ENCODE measurements at regions not wholly inside any gene's neighbourhood (a gene's known extent, or its start where the extent isn't known, plus 50 kb on each side); places are given as distances from the start of the nearest gene placed in this dataset.

DNA sequence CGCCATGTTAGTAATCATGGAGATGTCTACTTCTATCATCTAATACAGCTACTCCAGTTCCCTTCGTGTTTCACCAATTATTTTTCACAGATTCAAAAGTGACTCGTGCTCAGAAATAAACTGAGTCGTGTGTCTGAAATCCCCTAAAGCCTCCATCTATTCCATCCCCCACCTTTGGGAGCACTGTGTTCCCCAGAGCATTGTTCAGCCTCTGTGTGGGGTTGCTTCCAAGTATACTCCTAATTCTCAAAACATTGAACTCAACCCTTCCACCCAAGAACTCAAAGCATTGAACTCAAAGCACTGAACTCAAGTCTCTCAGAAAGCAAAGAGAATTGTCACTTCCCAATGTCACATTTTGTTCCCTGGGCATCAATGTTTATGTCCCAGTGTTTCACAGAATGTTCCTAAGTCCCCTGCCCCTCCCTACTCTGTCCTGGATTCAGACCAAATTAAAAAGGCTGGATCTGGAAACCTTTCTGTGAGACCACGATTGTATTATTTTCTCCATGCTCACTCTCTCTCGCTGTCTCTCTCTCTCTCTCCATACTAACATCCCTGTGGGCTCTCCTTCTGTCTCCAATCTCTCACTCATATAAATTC is 138.5 kb upstream of the QRFPR start (continued):
- TF ChIP-seq, protein P1, sequence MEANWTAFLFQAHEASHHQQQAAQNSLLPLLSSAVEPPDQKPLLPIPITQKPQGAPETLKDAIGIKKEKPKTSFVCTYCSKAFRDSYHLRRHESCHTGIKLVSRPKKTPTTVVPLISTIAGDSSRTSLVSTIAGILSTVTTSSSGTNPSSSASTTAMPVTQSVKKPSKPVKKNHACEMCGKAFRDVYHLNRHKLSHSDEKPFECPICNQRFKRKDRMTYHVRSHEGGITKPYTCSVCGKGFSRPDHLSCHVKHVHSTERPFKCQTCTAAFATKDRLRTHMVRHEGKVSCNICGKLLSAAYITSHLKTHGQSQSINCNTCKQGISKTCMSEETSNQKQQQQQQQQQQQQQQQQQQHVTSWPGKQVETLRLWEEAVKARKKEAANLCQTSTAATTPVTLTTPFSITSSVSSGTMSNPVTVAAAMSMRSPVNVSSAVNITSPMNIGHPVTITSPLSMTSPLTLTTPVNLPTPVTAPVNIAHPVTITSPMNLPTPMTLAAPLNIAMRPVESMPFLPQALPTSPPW (CRISPR knock-in tag; IDR thresholded peaks at IDR 0.05) = no peak
- no peak for TF ChIP-seq ZNF143 (CRISPR knock-in tag; IDR thresholded peaks at IDR 0.05)
- TF ChIP-seq, protein P2, sequence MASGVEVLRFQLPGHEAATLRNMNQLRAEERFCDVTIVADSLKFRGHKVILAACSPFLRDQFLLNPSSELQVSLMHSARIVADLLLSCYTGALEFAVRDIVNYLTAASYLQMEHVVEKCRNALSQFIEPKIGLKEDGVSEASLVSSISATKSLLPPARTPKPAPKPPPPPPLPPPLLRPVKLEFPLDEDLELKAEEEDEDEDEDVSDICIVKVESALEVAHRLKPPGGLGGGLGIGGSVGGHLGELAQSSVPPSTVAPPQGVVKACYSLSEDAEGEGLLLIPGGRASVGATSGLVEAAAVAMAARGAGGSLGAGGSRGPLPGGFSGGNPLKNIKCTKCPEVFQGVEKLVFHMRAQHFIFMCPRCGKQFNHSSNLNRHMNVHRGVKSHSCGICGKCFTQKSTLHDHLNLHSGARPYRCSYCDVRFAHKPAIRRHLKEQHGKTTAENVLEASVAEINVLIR (CRISPR knock-in tag; IDR thresholded peaks at IDR 0.05) = no peak
- no peak for TF ChIP-seq RNF2 (IDR thresholded peaks at IDR 0.05)

DNA sequence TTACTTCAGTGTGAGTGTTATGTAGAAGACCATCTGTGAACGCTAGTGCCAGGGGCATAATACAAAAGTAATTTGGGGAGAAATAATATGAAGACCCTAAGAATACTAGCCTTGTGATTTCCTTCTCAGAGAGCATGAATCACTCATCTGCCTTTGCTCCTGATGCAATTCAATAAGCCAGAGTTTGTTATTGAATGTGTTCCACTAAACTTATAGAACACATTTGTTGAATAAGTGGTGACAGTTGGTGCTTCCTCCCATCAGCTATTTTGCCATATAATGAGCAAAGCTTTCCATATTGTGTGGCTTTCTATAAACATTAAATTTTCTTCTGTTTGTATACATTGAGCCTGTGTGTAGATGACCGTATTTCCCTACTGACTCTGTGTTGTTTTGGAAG is 136.4 kb upstream of the QRFPR start:
- no TSS peak for BruUV-seq (replicated peaks)
- Histone ChIP-seq H3K36me3 (ENCODE audit: control insufficient read depth, insufficient read depth, low read length) (no peaks in the 10 kb centered on the region), H3K79me2 (ENCODE audit: control insufficient read depth, insufficient read depth, low read length) (no peaks in the 10 kb centered on the region), H3K9me3 (replicated peaks; ENCODE audit: control insufficient read depth, insufficient read depth, low read depth, low read length) (no peaks in the 10 kb centered on the region), H3K27ac (ENCODE audit: extremely low read depth, low read depth, low read length) (no peak overlapping the region), H3K4me3 (no peak overlapping the region), H3K27me3 (ENCODE audit: control insufficient read depth in 2 of 2, insufficient read depth in 2 of 2, low read length in 2 of 2) (no peaks in the 10 kb centered on the region), H3K4me1 (replicated peaks in 1 of 2; ENCODE audit: control insufficient read depth in 2 of 2, insufficient read depth in 2 of 2, low read length in 2 of 2) (no peaks in the 10 kb centered on the region), H2AFZ (ENCODE audit: low read depth, low read length) (no peak overlapping the region), H3K9me1 (ENCODE audit: control insufficient read depth, insufficient read depth, low read length) (no peaks in the 10 kb centered on the region), H3K9ac (ENCODE audit: insufficient read depth in 1 of 2, low read depth in 2 of 2, low read length in 2 of 2) (no peak overlapping the region), H3K4me2 (ENCODE audit: insufficient read depth, low read length) (no peak overlapping the region), H4K20me1 (replicated peaks; ENCODE audit: control insufficient read depth, insufficient read depth, low read length) (no peaks in the 10 kb centered on the region)
- intact Hi-C loops (cut with micrococcal nuclease) (no loop called here), in situ Hi-C loops (cut with MboI) (no loop called here)
- 0% methylated on average over 2 of the region's 2 CpGs for WGBS (ENCODE audit: insufficient coverage, low coverage, missing lambda C conversion rate)
- FAIRE-seq (no peak), DNase-seq (ENCODE audit: extremely low read depth in 1 of 4, low spot score in 3 of 4) (no peak), ATAC-seq (no peak)
- ChIA-PET POLR2A (no interaction called here), CTCF (ENCODE audit: low intra/inter-chr PET ratio) (no interaction called here)
- TF ChIP-seq HDAC8 (tag; IDR thresholded peaks at IDR 0.05) = no peak
- TF ChIP-seq MYC (IDR thresholded peaks at IDR 0.05; ENCODE audit: low read depth, low read length) = no peak
- TF ChIP-seq MYC (CRISPR knock-in tag; IDR thresholded peaks at IDR 0.05; ENCODE audit: borderline replicate concordance, low read depth) = no peak
- TF ChIP-seq ZBTB17 (CRISPR knock-in tag; IDR thresholded peaks at IDR 0.05) = no peak
- no peak for TF ChIP-seq JUN (IDR thresholded peaks at IDR 0.05; ENCODE audit: borderline replicate concordance, low read depth, low read length)
- TF ChIP-seq JUN (CRISPR knock-in tag; IDR thresholded peaks at IDR 0.05; ENCODE audit: borderline replicate concordance) = no peak
- no peak for TF ChIP-seq ZNF764 (CRISPR knock-in tag; IDR thresholded peaks at IDR 0.05; ENCODE audit: low read depth)
- TF ChIP-seq, protein P3, sequence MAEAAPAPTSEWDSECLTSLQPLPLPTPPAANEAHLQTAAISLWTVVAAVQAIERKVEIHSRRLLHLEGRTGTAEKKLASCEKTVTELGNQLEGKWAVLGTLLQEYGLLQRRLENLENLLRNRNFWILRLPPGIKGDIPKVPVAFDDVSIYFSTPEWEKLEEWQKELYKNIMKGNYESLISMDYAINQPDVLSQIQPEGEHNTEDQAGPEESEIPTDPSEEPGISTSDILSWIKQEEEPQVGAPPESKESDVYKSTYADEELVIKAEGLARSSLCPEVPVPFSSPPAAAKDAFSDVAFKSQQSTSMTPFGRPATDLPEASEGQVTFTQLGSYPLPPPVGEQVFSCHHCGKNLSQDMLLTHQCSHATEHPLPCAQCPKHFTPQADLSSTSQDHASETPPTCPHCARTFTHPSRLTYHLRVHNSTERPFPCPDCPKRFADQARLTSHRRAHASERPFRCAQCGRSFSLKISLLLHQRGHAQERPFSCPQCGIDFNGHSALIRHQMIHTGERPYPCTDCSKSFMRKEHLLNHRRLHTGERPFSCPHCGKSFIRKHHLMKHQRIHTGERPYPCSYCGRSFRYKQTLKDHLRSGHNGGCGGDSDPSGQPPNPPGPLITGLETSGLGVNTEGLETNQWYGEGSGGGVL (CRISPR knock-in tag; IDR thresholded peaks at IDR 0.05) = no peak
- TF ChIP-seq, protein P4, sequence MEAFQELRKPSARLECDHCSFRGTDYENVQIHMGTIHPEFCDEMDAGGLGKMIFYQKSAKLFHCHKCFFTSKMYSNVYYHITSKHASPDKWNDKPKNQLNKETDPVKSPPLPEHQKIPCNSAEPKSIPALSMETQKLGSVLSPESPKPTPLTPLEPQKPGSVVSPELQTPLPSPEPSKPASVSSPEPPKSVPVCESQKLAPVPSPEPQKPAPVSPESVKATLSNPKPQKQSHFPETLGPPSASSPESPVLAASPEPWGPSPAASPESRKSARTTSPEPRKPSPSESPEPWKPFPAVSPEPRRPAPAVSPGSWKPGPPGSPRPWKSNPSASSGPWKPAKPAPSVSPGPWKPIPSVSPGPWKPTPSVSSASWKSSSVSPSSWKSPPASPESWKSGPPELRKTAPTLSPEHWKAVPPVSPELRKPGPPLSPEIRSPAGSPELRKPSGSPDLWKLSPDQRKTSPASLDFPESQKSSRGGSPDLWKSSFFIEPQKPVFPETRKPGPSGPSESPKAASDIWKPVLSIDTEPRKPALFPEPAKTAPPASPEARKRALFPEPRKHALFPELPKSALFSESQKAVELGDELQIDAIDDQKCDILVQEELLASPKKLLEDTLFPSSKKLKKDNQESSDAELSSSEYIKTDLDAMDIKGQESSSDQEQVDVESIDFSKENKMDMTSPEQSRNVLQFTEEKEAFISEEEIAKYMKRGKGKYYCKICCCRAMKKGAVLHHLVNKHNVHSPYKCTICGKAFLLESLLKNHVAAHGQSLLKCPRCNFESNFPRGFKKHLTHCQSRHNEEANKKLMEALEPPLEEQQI (IDR thresholded peaks at IDR 0.05) = no peak
- TF ChIP-seq ARHGAP35 (IDR thresholded peaks at IDR 0.05; ENCODE audit: partially characterized antibody) = no peak
- no peak for TF ChIP-seq POLR2AphosphoS5 (IDR thresholded peaks at IDR 0.05; ENCODE audit: control insufficient read depth, insufficient read depth, low read depth, low read length)

All from K562 (cell line).